ENCODE measurements at regions not wholly inside any gene's neighbourhood (a gene's known extent, or its start where the extent isn't known, plus 50 kb on each side); places are given as distances from the start of the nearest gene placed in this dataset.

GRCh38 chr7:144907577-144907976 lies 71.7 kb upstream of the TPK1 start:
- DNase-seq (ENCODE audit: extremely low read depth in 1 of 4, low spot score in 3 of 4) (no peak), ATAC-seq (no peak), FAIRE-seq (no peak)
- no peaks in the 10 kb centered on the region for H3K27me3 ChIP-seq (ENCODE audit: control insufficient read depth in 2 of 2, insufficient read depth in 2 of 2, low read length in 2 of 2)
- TF ChIP-seq OTX1 (CRISPR knock-in tag; IDR thresholded peaks at IDR 0.05) = no peak
- TF ChIP-seq NFE2 (IDR thresholded peaks at IDR 0.05; ENCODE audit: low read depth) = no peak
- no peak for TF ChIP-seq RFX7 (CRISPR knock-in tag; IDR thresholded peaks at IDR 0.05)
- no peak for TF ChIP-seq ZNF217 (CRISPR knock-in tag; IDR thresholded peaks at IDR 0.05)
- TF ChIP-seq MLX (CRISPR knock-in tag; conservative IDR thresholded peaks at IDR 0.05) = no peak
- TF ChIP-seq JUND (IDR thresholded peaks at IDR 0.05; ENCODE audit: borderline replicate concordance, low read depth, low read length) = no peak
- TF ChIP-seq JUND (tag; IDR thresholded peaks at IDR 0.05; ENCODE audit: borderline replicate concordance, low read depth, low read length) = no peak
- no peak for TF ChIP-seq GABPA (tag; conservative IDR thresholded peaks at IDR 0.05; ENCODE audit: low read depth)
- no peak for TF ChIP-seq SMAD1 (IDR thresholded peaks at IDR 0.05; ENCODE audit: low read depth, low read length, partially characterized antibody)
- TF ChIP-seq ZKSCAN8 (CRISPR knock-in tag; IDR thresholded peaks at IDR 0.05) = no peak
- no peaks in the 10 kb centered on the region for H3K79me2 ChIP-seq (ENCODE audit: control insufficient read depth, insufficient read depth, low read length)
- intact Hi-C loops (cut with micrococcal nuclease) (no loop called here), in situ Hi-C loops (cut with MboI) (no loop called here)
- CTCF ChIA-PET (ENCODE audit: low intra/inter-chr PET ratio) = no interaction called here
- H3K4me2 ChIP-seq (ENCODE audit: insufficient read depth, low read length) = no peak overlapping the region
- WGBS (ENCODE audit: insufficient coverage, low coverage, missing lambda C conversion rate) = under 1% methylated on average over 4 of the region's 4 CpGs
- H3K9me1 ChIP-seq (ENCODE audit: control insufficient read depth, insufficient read depth, low read length) = no peaks in the 10 kb centered on the region
- no peaks in the 10 kb centered on the region for H3K36me3 ChIP-seq (ENCODE audit: control insufficient read depth, insufficient read depth, low read length)
- H3K9ac ChIP-seq (ENCODE audit: insufficient read depth in 1 of 2, low read depth in 2 of 2, low read length in 2 of 2) = no peak overlapping the region
- H3K4me1 ChIP-seq (replicated peaks in 1 of 2; ENCODE audit: control insufficient read depth in 2 of 2, insufficient read depth in 2 of 2, low read length in 2 of 2) = no peaks in the 10 kb centered on the region
- H3K27ac ChIP-seq (ENCODE audit: extremely low read depth, low read depth, low read length) = no peak overlapping the region
- BruUV-seq (replicated peaks) = no TSS peak
- POLR2A ChIA-PET = no interaction called here
- H3K4me3 ChIP-seq = no peak overlapping the region
- H3K9me3 ChIP-seq (replicated peaks; ENCODE audit: control insufficient read depth, insufficient read depth, low read depth, low read length) = no peaks in the 10 kb centered on the region
- H4K20me1 ChIP-seq (replicated peaks; ENCODE audit: control insufficient read depth, insufficient read depth, low read length) = no peaks in the 10 kb centered on the region
- no peak overlapping the region for H2AFZ ChIP-seq (ENCODE audit: low read depth, low read length)

All from K562 (cell line).